Uterus (tissue), 3 donors: ENCODE measurements at regions not wholly inside any gene's neighbourhood (a gene's known extent, or its start where the extent isn't known, plus 50 kb on each side); places are given as distances from the start of the nearest gene placed in this dataset.

Experiments
- DNase-seq, 2 donors: peaks; one replicate each; pipeline ENCODE4 v3.0.0-alpha.2; 2019 to 2020
- H3K27ac ChIP-seq, 2 donors: fragments of 200-600 bp; sonication (generic); 1 replicate in 1 of 2; 2 replicates in 1 of 2; pipeline ENCODE4 v1.5.1; 2016 to 2018
- H3K27me3 ChIP-seq, 2 donors: fragments of 200-600 bp; sonication (generic); one replicate each; pipeline ENCODE4 v1.5.1; 2018 to 2019; ENCODE audit warnings: control low read depth in 1 of 2
- H3K36me3 ChIP-seq, 2 donors: fragments of 200-600 bp; sonication (generic); one replicate each; pipeline ENCODE4 v1.5.1; 2019; ENCODE audit warnings: control low read depth in 1 of 2
- H3K4me1 ChIP-seq, 2 donors: fragments of 200-600 bp; sonication (generic); one replicate each; pipeline ENCODE4 v1.5.1; 2018 to 2019; ENCODE audit warnings: control low read depth in 1 of 2
- H3K4me3 ChIP-seq, 2 donors: fragments of 200-600 bp; sonication (generic); 1 replicate in 1 of 2; 2 replicates in 1 of 2; pipeline ENCODE4 v1.5.1; 2018 to 2019; ENCODE audit warnings: mild to moderate bottlenecking in 1 of 2
- H3K9me3 ChIP-seq, 2 donors: fragments of 200-600 bp; sonication (generic); one replicate each; pipeline ENCODE4 v1.5.1; 2019; ENCODE audit warnings: control low read depth in 1 of 2
- POLR2A ChIP-seq, 2 donors: fragments of 450-650 bp; IDR thresholded peaks; one replicate each; pipeline ENCODE4 v1.6.1; 2016; ENCODE audit warnings: antibody characterized with exemption in 2 of 2, mild to moderate bottlenecking in 1 of 2, moderate library complexity in 1 of 2
- intact Hi-C: fragments of 100-400 bp; cut with DNase I; formaldehyde crosslinking; loops from one replicate; pipeline ENCODE4 v1.15.1; 2023; ENCODE audit warnings: low total_unique reads
- TF ChIP-seq, protein P1 (sequence below), 4 experiments: fragments of 200-600 bp in 2 of 4; fragments of 450-650 bp in 2 of 4; sonication (generic) in 2 of 4; IDR thresholded peaks; one replicate each; pipeline ENCODE4 v1.5.1; 2016 to 2019; ENCODE audit warnings: antibody characterized with exemption in 4 of 4, mild to moderate bottlenecking in 2 of 4, moderate library complexity in 1 of 4
- donor health status: DM: yes; HTN: yes; CAD: no.

DNA sequence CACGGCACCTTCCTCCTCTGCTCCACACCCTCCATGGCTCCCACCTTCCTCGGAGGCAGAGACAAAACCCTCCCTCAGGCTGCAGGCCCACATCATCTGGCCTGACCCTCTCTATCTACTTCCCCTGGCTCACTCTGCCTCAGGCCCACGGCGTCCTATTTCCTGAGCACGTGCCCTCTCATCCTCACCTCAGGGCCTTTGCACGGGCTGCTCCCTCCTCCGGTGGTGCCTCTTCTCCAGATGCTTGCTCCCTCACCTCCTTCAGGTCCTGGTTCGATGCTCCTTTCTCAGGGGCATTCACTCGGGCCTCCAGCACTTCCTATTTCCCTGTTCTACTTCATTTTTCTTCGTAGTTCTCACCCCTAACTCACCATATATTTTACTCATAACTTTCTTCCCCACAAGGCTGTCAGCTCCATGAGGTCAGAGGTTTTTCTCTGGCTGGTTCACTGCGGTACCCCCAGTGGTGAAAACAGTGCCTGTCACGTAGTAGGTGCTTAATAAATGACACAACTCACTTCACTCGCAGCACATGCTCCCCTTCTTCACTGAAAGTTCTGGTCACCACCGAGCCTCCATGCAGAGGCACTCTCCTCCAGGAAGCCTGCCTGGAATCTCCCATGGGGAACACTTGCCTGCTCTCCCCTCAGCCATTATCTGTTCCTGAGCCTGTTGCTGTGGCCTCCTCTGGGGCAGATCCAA is 130.7 kb downstream of the WNT7A start:
- H3K4me1 ChIP-seq, result no peaks in the 10 kb centered on the region
- H3K27me3 ChIP-seq, result no peaks in the 10 kb centered on the region
- no peak for TF ChIP-seq POLR2A (IDR thresholded peaks at IDR 0.05)
- no peak overlapping the region for H3K27ac ChIP-seq
- intact Hi-C loops, result no loop called here
- H3K36me3 ChIP-seq, result no peaks in the 10 kb centered on the region
- DNase-seq, result no peak
- H3K4me3 ChIP-seq, result no peak overlapping the region
- no peaks in the 10 kb centered on the region for H3K9me3 ChIP-seq

DNA sequence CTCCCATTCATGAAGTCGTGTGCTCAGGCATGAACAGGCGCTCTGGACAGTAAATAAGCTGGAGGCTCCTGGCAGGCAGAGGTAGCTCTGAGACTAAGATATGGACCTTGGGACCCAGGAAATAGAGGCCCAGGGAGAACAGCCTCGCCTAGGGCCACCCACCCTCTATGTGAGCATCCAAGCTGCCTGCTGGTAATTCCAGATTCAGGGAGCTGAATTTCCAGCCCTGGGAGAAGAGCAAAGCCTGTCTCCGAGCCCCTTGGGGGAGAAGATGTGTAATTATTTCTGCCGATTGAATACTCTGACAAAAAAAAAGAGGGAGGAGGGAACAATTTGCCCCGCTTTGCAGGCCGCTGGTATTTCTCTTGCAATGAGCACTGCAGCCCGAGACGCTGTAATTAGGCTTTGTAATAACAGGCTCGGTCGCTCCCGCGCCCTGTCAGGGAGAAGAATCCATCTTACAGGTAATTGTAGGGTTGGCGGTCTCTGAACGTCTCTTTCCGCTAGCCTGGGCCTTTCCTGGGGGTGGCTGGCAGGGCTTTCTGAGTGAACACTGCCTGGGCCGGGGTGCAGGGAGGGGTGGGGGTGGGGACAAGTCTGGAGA is 131.5 kb downstream of the WNT7A start:
- H3K36me3 ChIP-seq, result no peaks in the 10 kb centered on the region
- no peak for DNase-seq
- H3K4me3 ChIP-seq, result no peak overlapping the region
- no peak for TF ChIP-seq POLR2A (IDR thresholded peaks at IDR 0.05)
- TF ChIP-seq, protein P1, sequence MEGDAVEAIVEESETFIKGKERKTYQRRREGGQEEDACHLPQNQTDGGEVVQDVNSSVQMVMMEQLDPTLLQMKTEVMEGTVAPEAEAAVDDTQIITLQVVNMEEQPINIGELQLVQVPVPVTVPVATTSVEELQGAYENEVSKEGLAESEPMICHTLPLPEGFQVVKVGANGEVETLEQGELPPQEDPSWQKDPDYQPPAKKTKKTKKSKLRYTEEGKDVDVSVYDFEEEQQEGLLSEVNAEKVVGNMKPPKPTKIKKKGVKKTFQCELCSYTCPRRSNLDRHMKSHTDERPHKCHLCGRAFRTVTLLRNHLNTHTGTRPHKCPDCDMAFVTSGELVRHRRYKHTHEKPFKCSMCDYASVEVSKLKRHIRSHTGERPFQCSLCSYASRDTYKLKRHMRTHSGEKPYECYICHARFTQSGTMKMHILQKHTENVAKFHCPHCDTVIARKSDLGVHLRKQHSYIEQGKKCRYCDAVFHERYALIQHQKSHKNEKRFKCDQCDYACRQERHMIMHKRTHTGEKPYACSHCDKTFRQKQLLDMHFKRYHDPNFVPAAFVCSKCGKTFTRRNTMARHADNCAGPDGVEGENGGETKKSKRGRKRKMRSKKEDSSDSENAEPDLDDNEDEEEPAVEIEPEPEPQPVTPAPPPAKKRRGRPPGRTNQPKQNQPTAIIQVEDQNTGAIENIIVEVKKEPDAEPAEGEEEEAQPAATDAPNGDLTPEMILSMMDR (IDR thresholded peaks at IDR 0.05), result no peak
- no peaks in the 10 kb centered on the region for H3K4me1 ChIP-seq
- no peaks in the 10 kb centered on the region for H3K27me3 ChIP-seq
- H3K27ac ChIP-seq, result no peak overlapping the region
- intact Hi-C loops, result no loop called here
- no peaks in the 10 kb centered on the region for H3K9me3 ChIP-seq

DNA sequence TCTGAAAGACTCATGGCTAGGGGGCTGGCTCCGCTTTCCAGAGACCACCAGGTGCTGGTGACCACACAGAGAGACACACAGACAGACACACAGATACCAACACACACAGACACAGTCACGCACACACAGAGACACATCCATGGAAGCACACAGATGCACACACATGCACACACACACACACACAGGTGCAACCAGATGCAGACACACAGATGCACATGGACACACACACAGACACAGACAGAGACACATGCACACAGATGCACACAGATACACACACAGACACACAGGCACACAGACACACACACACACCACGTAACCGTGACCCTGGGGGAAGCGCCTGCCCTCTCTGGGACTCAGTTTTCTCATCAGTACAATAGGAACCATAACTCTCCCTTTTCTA is 132.2 kb downstream of the WNT7A start:
- DNase-seq, result no peak
- Histone ChIP-seq H3K27me3 (no peaks in the 10 kb centered on the region), H3K27ac (no peak overlapping the region), H3K4me3 (no peak overlapping the region), H3K9me3 (no peaks in the 10 kb centered on the region), H3K36me3 (no peaks in the 10 kb centered on the region), H3K4me1 (no peaks in the 10 kb centered on the region)
- intact Hi-C loops, result no loop called here
- TF ChIP-seq, protein P1 (IDR thresholded peaks at IDR 0.05), result no peak
- no peak for TF ChIP-seq POLR2A (IDR thresholded peaks at IDR 0.05)

DNA sequence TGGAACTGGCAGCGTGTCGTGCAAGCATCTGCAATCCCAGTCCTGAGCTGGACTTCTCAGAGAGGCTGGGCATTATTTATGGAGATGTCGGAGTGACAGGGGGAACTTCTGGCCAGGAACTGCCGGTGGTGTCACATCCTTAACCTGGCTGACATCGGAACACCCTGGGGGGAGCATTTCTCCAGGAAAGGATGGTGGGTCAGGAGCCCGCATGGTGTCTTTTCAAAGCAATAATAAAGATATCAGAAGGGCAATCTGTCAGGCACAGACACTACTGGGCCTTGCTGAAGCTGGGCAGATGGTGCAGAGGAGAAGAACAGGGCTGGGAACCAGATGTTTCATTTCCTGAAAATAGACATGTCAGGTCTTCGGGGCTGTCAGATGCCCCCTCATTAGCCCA is 133.5 kb downstream of the WNT7A start:
- H3K4me1 ChIP-seq, result no peaks in the 10 kb centered on the region
- TF ChIP-seq, protein P1 (IDR thresholded peaks at IDR 0.05), result no peak
- no peak for TF ChIP-seq POLR2A (IDR thresholded peaks at IDR 0.05)
- H3K27me3 ChIP-seq, result no peaks in the 10 kb centered on the region
- H3K9me3 ChIP-seq, result peaks cover 0 to 4% of the 10 kb centered on the region in 2 donors
- DNase-seq, result no peak
- intact Hi-C loops, result no loop called here
- no peaks in the 10 kb centered on the region for H3K36me3 ChIP-seq
- no peak overlapping the region for H3K27ac ChIP-seq
- H3K4me3 ChIP-seq, result no peak overlapping the region

DNA sequence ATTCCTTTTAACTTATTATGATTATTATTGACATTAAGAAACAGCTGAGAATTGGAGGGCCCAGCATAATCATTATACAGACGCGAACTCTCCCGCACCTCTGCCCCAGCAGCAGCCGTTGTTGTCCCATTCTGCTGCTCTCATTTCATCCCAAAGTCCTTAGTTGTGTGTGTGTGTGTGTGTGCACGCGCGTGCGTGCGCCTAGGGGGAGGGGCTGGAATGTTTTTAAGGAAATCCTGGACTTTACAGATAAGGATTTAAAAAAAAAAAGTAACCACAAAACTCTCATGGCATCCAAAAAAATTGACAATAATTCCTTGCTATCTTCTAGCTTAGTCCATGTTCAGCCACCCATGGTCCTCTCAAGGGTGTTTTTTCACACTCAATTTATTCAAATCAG is 134.2 kb downstream of the WNT7A start:
- Histone ChIP-seq H3K27ac (no peak overlapping the region), H3K4me3 (no peak overlapping the region), H3K4me1 (no peaks in the 10 kb centered on the region), H3K9me3 (peaks cover 0 to 4% of the 10 kb centered on the region in 2 donors), H3K36me3 (no peaks in the 10 kb centered on the region), H3K27me3 (no peaks in the 10 kb centered on the region)
- intact Hi-C loops, result no loop called here
- TF ChIP-seq, protein P1 (IDR thresholded peaks at IDR 0.05), result no peak
- no peak for DNase-seq
